ENCODE measurements at regions not wholly inside any gene's neighbourhood (a gene's known extent, or its start where the extent isn't known, plus 50 kb on each side); places are given as distances from the start of the nearest gene placed in this dataset.

DNA sequence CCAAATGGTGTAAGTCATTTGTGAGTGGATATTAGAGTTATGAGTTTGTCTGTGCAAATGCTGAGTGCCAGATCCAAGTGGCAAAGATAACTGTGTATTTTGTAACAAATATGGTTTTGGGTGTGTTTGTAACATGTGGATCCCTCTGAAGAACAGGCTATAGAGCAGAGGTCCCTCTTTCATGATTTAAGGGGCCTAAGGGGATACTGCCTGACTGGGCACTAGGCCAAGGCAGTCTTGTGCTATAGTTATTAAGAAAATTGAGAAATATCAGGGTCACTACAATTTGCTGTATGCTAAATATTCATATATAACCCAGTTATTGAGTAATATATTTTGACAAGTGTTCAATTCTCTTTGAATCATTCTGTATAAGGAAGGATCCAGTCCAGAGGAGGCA is 555.6 kb upstream of the RGMA start:
- TF ChIP-seq, protein P1, sequence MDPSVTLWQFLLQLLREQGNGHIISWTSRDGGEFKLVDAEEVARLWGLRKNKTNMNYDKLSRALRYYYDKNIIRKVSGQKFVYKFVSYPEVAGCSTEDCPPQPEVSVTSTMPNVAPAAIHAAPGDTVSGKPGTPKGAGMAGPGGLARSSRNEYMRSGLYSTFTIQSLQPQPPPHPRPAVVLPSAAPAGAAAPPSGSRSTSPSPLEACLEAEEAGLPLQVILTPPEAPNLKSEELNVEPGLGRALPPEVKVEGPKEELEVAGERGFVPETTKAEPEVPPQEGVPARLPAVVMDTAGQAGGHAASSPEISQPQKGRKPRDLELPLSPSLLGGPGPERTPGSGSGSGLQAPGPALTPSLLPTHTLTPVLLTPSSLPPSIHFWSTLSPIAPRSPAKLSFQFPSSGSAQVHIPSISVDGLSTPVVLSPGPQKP (IDR thresholded peaks at IDR 0.05; ENCODE audit: borderline replicate concordance, low read depth, low read length), result no peak
- TF ChIP-seq, protein P2, sequence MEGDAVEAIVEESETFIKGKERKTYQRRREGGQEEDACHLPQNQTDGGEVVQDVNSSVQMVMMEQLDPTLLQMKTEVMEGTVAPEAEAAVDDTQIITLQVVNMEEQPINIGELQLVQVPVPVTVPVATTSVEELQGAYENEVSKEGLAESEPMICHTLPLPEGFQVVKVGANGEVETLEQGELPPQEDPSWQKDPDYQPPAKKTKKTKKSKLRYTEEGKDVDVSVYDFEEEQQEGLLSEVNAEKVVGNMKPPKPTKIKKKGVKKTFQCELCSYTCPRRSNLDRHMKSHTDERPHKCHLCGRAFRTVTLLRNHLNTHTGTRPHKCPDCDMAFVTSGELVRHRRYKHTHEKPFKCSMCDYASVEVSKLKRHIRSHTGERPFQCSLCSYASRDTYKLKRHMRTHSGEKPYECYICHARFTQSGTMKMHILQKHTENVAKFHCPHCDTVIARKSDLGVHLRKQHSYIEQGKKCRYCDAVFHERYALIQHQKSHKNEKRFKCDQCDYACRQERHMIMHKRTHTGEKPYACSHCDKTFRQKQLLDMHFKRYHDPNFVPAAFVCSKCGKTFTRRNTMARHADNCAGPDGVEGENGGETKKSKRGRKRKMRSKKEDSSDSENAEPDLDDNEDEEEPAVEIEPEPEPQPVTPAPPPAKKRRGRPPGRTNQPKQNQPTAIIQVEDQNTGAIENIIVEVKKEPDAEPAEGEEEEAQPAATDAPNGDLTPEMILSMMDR (conservative IDR thresholded peaks at IDR 0.05; ENCODE audit: low read depth, low read length), result no peak
- TF ChIP-seq MXI1 (IDR thresholded peaks at IDR 0.05; ENCODE audit: borderline replicate concordance, low read depth, low read length) (no peak), MAFK (IDR thresholded peaks at IDR 0.05; ENCODE audit: low read depth, low read length) (no peak), RAD21 (IDR thresholded peaks at IDR 0.05; ENCODE audit: low read length) (no peak), POLR2A (IDR thresholded peaks at IDR 0.05; ENCODE audit: low read depth, low read length) (no peak), RCOR1 (IDR thresholded peaks at IDR 0.05; ENCODE audit: insufficient replicate concordance, low read length) (no peak), BHLHE40 (IDR thresholded peaks at IDR 0.05; ENCODE audit: low read depth, low read length) (no peak), RFX5 (IDR thresholded peaks at IDR 0.05; ENCODE audit: low read depth, low read length) (no peak), CEBPB (IDR thresholded peaks at IDR 0.05; ENCODE audit: low read depth, low read length) (no peak), MAZ (IDR thresholded peaks at IDR 0.05; ENCODE audit: borderline replicate concordance, low read depth, low read length) (no peak)
- TF ChIP-seq, protein P3, sequence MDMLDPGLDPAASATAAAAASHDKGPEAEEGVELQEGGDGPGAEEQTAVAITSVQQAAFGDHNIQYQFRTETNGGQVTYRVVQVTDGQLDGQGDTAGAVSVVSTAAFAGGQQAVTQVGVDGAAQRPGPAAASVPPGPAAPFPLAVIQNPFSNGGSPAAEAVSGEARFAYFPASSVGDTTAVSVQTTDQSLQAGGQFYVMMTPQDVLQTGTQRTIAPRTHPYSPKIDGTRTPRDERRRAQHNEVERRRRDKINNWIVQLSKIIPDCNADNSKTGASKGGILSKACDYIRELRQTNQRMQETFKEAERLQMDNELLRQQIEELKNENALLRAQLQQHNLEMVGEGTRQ (IDR thresholded peaks at IDR 0.05; ENCODE audit: low read depth, low read length), result no peak
